ENCODE measurements at regions not wholly inside any gene's neighbourhood (a gene's known extent, or its start where the extent isn't known, plus 50 kb on each side); places are given as distances from the start of the nearest gene placed in this dataset.

GRCh38 chr12:93205361-93205760 lies 172.4 kb upstream of the NUDT4 start:
- Histone ChIP-seq H3K27me3 (no peaks in the 10 kb centered on the region), H3K36me3 (no peaks in the 10 kb centered on the region), H3K4me1 (no peaks in the 10 kb centered on the region), H3K27ac (no peak overlapping the region), H3K4me3 (no peak overlapping the region), H3K9me3 (no peaks in the 10 kb centered on the region)
- no peak for DNase-seq
- intact Hi-C loops (cut with DNase I; ENCODE audit: low total_unique reads), result no loop called here
- no peak for TF ChIP-seq CTCF (IDR thresholded peaks at IDR 0.05)
- no peak for TF ChIP-seq POLR2A (IDR thresholded peaks at IDR 0.05)

GRCh38 chr12:93208011-93208410 lies 169.7 kb upstream of the NUDT4 start:
- TF ChIP-seq CTCF (IDR thresholded peaks at IDR 0.05), result no peak
- no peak for TF ChIP-seq POLR2A (IDR thresholded peaks at IDR 0.05)

GRCh38 chr12:93214523-93215289 lies 163.0 kb upstream of the NUDT4 start:
- no peak for DNase-seq
- H3K27ac ChIP-seq, result no peak overlapping the region
- intact Hi-C loops (cut with DNase I; ENCODE audit: low total_unique reads), result no loop called here
- H3K36me3 ChIP-seq, result no peaks in the 10 kb centered on the region
- H3K27me3 ChIP-seq, result no peaks in the 10 kb centered on the region
- H3K4me3 ChIP-seq, result no peak overlapping the region
- H3K4me1 ChIP-seq, result no peaks in the 10 kb centered on the region
- no peak for TF ChIP-seq POLR2A (IDR thresholded peaks at IDR 0.05)
- TF ChIP-seq CTCF (IDR thresholded peaks at IDR 0.05), result no peak
- H3K9me3 ChIP-seq, result no peaks in the 10 kb centered on the region

More at GRCh38 chr12:93208011-93208410, 169.7 kb upstream of the NUDT4 start:
- Histone ChIP-seq H3K9me3 (no peaks in the 10 kb centered on the region), H3K4me3 (no peak overlapping the region), H3K36me3 (no peaks in the 10 kb centered on the region), H3K4me1 (no peaks in the 10 kb centered on the region), H3K27ac (no peak overlapping the region), H3K27me3 (no peaks in the 10 kb centered on the region)
- DNase-seq, result no peak
- intact Hi-C loops (cut with DNase I; ENCODE audit: low total_unique reads), result no loop called here

GRCh38 chr12:93215290-93215678 lies 162.4 kb upstream of the NUDT4 start:
- no peak for DNase-seq
- H3K27ac ChIP-seq, result no peak overlapping the region
- no peaks in the 10 kb centered on the region for H3K27me3 ChIP-seq
- no peaks in the 10 kb centered on the region for H3K36me3 ChIP-seq
- H3K9me3 ChIP-seq, result no peaks in the 10 kb centered on the region
- H3K4me3 ChIP-seq, result no peak overlapping the region
- TF ChIP-seq CTCF (IDR thresholded peaks at IDR 0.05) (no peak), POLR2A (IDR thresholded peaks at IDR 0.05) (no peak)
- no peaks in the 10 kb centered on the region for H3K4me1 ChIP-seq
- intact Hi-C loops (cut with DNase I; ENCODE audit: low total_unique reads), result no loop called here

- Histone ChIP-seq H3K27ac (no peak overlapping the region), H3K9me3 (no peaks in the 10 kb centered on the region), H3K36me3 (no peaks in the 10 kb centered on the region), H3K4me3 (no peak overlapping the region), H3K27me3 (no peaks in the 10 kb centered on the region), H3K4me1 (no peaks in the 10 kb centered on the region)
- intact Hi-C loops (cut with DNase I; ENCODE audit: low total_unique reads), result no loop called here
- no peak for DNase-seq
- TF ChIP-seq CTCF (IDR thresholded peaks at IDR 0.05), result no peak
These were observed 157.8 kb upstream of the NUDT4 start for GRCh38 chr12:93219947-93220346.

Data from uterus (tissue), 3 donors.